Activated CD8-positive, alpha-beta memory T cell treated with anti-CD3 and anti-CD28 coated beads for 4 hours (primary cell): ENCODE measurements at regions not wholly inside any gene's neighbourhood (a gene's known extent, or its start where the extent isn't known, plus 50 kb on each side); places are given as distances from the start of the nearest gene placed in this dataset.
"Not testable (repeated sequence)": the region's sequence is repeated elsewhere in the genome, so short reads cannot be mapped to it uniquely, and the experiment has no call there.

Experiments used
- DNase-seq, 2 donors: peaks; one replicate each; pipeline ENCODE4 v3.0.0-alpha.2; 2020; ENCODE audit warnings: low read depth in 2 of 2

GRCh38 chr16:87028481-87029320, 288.5 kb downstream of the C16orf95 start:
- DNase-seq: no peak

GRCh38 chr16:87032554-87032953, 284.6 kb downstream of the C16orf95 start:
- DNase-seq: no peak

- DNase-seq: no peak
Measured at GRCh38 chr16:87033021-87033471, 284.1 kb downstream of the C16orf95 start.

GRCh38 chr16:87033541-87034300, 283.5 kb downstream of the C16orf95 start:
- DNase-seq: no peak

GRCh38 chr16:87034317-87034716, 282.9 kb downstream of the C16orf95 start:
- DNase-seq: no peak

GRCh38 chr16:87035053-87035452, 282.1 kb downstream of the C16orf95 start:
- DNase-seq: no peak

- no peak for DNase-seq
Measured at GRCh38 chr16:87037012-87037411, 280.2 kb downstream of the C16orf95 start.

- DNase-seq: not testable (repeated sequence)
Measured at GRCh38 chr16:87038528-87038927, 278.7 kb downstream of the C16orf95 start.

GRCh38 chr16:87040169-87041117, 276.7 kb downstream of the C16orf95 start:
- DNase-seq: no peak

- DNase-seq: no peak
Measured at GRCh38 chr16:87041286-87041685, 275.9 kb downstream of the C16orf95 start.

- DNase-seq: no peak
Measured at GRCh38 chr16:87042551-87043230, 274.5 kb downstream of the C16orf95 start.

GRCh38 chr16:87043231-87044031, 273.8 kb downstream of the C16orf95 start:
- no peak for DNase-seq

- DNase-seq: no peak
Measured at GRCh38 chr16:87044032-87044382, 273.2 kb downstream of the C16orf95 start.

- DNase-seq: no peak
Measured at GRCh38 chr16:87044829-87045228, 272.4 kb downstream of the C16orf95 start.

GRCh38 chr16:87045466-87046216, 271.6 kb downstream of the C16orf95 start:
- DNase-seq: no peak

GRCh38 chr16:87046235-87046634, 271.0 kb downstream of the C16orf95 start:
- DNase-seq: no peak

- DNase-seq: no peak
Measured at GRCh38 chr16:87047221-87048037, 269.8 kb downstream of the C16orf95 start.

- DNase-seq: no peak
Measured at GRCh38 chr16:87048038-87048729, 269.0 kb downstream of the C16orf95 start.
